ENCODE measurements at regions not wholly inside any gene's neighbourhood (a gene's known extent, or its start where the extent isn't known, plus 50 kb on each side); places are given as distances from the start of the nearest gene placed in this dataset.

GRCh38 chr1:168945870-168946269 is 160.6 kb upstream of the ATP1B1 start:
- FAIRE-seq (no peak), DNase-seq (ENCODE audit: low read depth) (no peak)
- Histone ChIP-seq H3K4me3 (ENCODE audit: low read depth, low read length) (no peak overlapping the region), H3K27me3 (ENCODE audit: control insufficient read depth, insufficient read depth, low read length) (no peaks in the 10 kb centered on the region), H3K36me3 (ENCODE audit: control insufficient read depth, insufficient read depth, low read length) (no peaks in the 10 kb centered on the region)
- TF ChIP-seq CTCF (IDR thresholded peaks at IDR 0.05; ENCODE audit: insufficient read depth, low read length, severe bottlenecking): no peak

GRCh38 chr1:168947041-168947440 is 159.4 kb upstream of the ATP1B1 start:
- no peak for TF ChIP-seq CTCF (IDR thresholded peaks at IDR 0.05; ENCODE audit: insufficient read depth, low read length, severe bottlenecking)
- Histone ChIP-seq H3K4me3 (ENCODE audit: low read depth, low read length) (no peak overlapping the region), H3K27me3 (ENCODE audit: control insufficient read depth, insufficient read depth, low read length) (no peaks in the 10 kb centered on the region), H3K36me3 (ENCODE audit: control insufficient read depth, insufficient read depth, low read length) (no peaks in the 10 kb centered on the region)
- FAIRE-seq (no peak), DNase-seq (ENCODE audit: low read depth) (no peak)

- H3K36me3 ChIP-seq (ENCODE audit: control insufficient read depth, insufficient read depth, low read length): no peaks in the 10 kb centered on the region
- no peak for TF ChIP-seq CTCF (IDR thresholded peaks at IDR 0.05; ENCODE audit: insufficient read depth, low read length, severe bottlenecking)
- H3K4me3 ChIP-seq (ENCODE audit: low read depth, low read length): no peak overlapping the region
- DNase-seq (ENCODE audit: low read depth) (no peak), FAIRE-seq (no peak)
- no peaks in the 10 kb centered on the region for H3K27me3 ChIP-seq (ENCODE audit: control insufficient read depth, insufficient read depth, low read length)
These were observed 156.8 kb upstream of the ATP1B1 start for GRCh38 chr1:168949672-168950071.

DNA sequence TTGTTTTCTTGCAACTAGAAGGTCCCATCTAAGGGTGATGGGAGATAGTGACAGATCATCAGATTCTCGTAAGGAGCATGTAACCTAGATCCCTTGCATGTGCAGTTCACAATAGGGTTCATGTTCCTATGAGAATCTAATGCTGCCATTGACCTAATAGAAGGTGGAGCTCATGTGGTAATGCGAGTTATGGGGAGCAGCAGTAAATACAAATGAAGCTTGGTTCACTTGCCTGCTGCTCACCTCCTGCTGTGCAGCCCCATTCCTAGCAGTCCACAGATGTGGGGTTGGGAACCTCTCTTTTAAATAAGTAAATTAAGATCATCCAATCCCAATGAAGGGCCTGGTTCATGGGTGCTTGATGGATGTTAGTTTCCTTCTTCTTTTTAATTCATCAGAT is 148.7 kb upstream of the ATP1B1 start:
- FAIRE-seq: no peak
- H3K36me3 ChIP-seq (ENCODE audit: control insufficient read depth, insufficient read depth, low read length): no peaks in the 10 kb centered on the region
- H3K27me3 ChIP-seq (ENCODE audit: control insufficient read depth, insufficient read depth, low read length): no peaks in the 10 kb centered on the region
- DNase-seq (ENCODE audit: low read depth): no peak
- no peak overlapping the region for H3K4me3 ChIP-seq (ENCODE audit: low read depth, low read length)
- TF ChIP-seq CTCF (IDR thresholded peaks at IDR 0.05; ENCODE audit: insufficient read depth, low read length, severe bottlenecking): no peak

GRCh38 chr1:168958562-168959289 is 147.8 kb upstream of the ATP1B1 start:
- DNase-seq (ENCODE audit: low read depth) (peak; percentile 17), FAIRE-seq (no peak)
- Histone ChIP-seq H3K27me3 (ENCODE audit: control insufficient read depth, insufficient read depth, low read length) (no peaks in the 10 kb centered on the region), H3K4me3 (ENCODE audit: low read depth, low read length) (no peak overlapping the region), H3K36me3 (ENCODE audit: control insufficient read depth, insufficient read depth, low read length) (no peaks in the 10 kb centered on the region)
- no peak for TF ChIP-seq CTCF (IDR thresholded peaks at IDR 0.05; ENCODE audit: insufficient read depth, low read length, severe bottlenecking)

DNA sequence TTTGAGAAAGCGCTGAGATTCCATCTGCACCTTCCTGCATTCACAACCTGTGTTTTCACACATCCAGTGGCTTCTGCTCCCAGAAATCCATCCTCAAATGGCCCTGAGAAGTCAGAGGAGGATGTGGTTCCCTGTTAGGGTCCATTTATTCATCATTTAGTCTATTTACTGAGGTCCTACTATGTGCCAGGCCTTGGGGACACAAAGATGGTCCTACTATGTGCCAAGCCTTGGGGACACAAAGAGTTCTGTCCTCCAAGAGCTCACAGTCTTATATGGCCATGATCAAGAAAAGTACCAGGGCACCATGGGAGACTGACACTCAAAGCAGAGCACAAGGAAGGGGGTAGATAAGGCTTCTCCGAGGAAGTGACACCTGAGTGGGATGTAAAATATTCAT is 147.1 kb upstream of the ATP1B1 start:
- no peak for FAIRE-seq
- no peaks in the 10 kb centered on the region for H3K36me3 ChIP-seq (ENCODE audit: control insufficient read depth, insufficient read depth, low read length)

More for the DNA sequence above, 147.1 kb upstream of the ATP1B1 start:
- DNase-seq (ENCODE audit: low read depth): no peak
- Histone ChIP-seq H3K27me3 (ENCODE audit: control insufficient read depth, insufficient read depth, low read length) (no peaks in the 10 kb centered on the region), H3K4me3 (ENCODE audit: low read depth, low read length) (no peak overlapping the region)
- no peak for TF ChIP-seq CTCF (IDR thresholded peaks at IDR 0.05; ENCODE audit: insufficient read depth, low read length, severe bottlenecking)
